HG02852 (cell line): ENCODE measurements at regions not wholly inside any gene's neighbourhood (a gene's known extent, or its start where the extent isn't known, plus 50 kb on each side); places are given as distances from the start of the nearest gene placed in this dataset.
"Not testable (repeated sequence)": the region's sequence is repeated elsewhere in the genome, so short reads cannot be mapped to it uniquely, and the experiment has no call there.

Experiments used
- ATAC-seq: cut with Tn5 transposase; IDR thresholded peaks from one replicate; pipeline ENCODE4 v1.9.1; 2021; ENCODE audit warnings: mild to moderate bottlenecking, moderate library complexity; ENCODE audit not compliant: unreplicated experiment

GRCh38 chr12:18008642-18009041 is 81.4 kb downstream of the RERGL start:
- no peak for ATAC-seq

DNA sequence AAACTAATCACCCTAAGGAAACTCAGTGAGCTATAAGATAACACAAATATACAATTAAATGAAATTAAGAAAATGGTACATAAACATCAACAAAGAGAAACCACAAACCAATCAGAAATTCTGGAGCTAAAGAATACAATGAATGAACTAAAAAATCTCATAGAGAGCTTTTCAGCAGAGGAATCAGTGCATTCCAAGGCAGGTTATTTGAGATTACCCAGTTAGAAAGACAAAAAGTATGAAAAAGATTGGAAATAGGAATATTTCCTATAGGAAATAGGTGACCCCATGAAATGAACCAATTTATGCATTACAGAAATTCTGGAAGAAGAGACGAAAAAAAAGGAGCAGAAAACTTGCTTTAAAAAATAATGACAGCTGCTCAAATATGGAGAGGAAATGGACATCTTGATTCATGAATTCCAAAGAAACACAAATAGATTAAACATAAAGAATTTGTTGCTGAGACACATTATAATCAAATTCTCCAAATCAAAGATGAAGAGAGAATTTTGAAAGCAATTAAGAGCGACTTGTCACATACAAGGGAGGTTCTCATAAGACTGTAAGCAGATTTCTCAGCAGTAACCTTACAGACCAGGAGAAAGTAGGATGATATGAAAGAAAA is 90.7 kb downstream of the RERGL start:
- no peak for ATAC-seq

GRCh38 chr12:17992002-17992656 is 97.9 kb downstream of the RERGL start:
- ATAC-seq: peak; percentile 91

DNA sequence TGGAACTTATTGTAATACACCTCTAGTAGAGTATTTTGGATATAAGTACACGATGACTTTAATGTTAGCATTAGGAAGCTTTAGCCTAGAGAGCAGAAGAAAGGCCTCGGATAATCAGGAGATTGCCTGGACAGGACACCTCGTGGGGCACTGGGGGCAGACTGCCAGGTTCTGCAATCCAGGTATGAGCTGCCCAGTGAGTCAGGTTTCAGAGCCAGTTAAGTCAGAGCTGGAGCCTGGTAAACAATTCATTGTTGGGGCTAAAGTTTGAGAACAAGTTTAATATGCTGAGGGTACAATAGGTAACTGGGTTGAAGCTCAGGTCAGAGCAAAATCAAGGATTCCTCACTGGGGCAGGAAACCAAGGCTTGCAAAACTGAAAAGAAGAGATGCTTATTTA is 107.4 kb downstream of the RERGL start:
- ATAC-seq: no peak

GRCh38 chr12:17976202-17976601 is 113.8 kb downstream of the RERGL start:
- no peak for ATAC-seq

GRCh38 chr12:17975763-17976162 is 114.2 kb downstream of the RERGL start:
- no peak for ATAC-seq

- no peak for ATAC-seq
These were observed 114.8 kb downstream of the RERGL start for GRCh38 chr12:17975239-17975638.

DNA sequence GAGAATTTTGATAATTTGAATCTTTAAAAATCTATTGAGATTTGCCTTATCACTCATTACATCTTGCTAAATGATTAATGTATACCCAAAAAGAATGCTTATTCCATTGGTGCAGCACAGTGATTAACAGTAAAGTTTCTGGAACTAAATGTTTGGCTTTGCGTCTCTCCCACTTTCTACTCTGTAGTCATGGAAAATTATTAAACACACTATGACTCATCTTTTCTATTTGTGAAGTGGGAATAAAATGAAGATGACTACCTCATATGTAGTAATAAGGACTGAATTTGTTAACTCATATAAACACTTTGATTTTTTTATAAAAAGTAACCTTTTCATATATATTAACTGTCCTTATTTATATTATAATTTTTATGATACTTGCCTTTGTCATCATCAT is 118.1 kb downstream of the RERGL start:
- ATAC-seq: no peak

GRCh38 chr12:17954788-17955187 is 135.2 kb downstream of the RERGL start:
- no peak for ATAC-seq

- no peak for ATAC-seq
These were observed 139.1 kb downstream of the RERGL start for GRCh38 chr12:17950898-17951297.

- ATAC-seq: no peak
These were observed 140.3 kb downstream of the RERGL start for GRCh38 chr12:17949558-17950141.

DNA sequence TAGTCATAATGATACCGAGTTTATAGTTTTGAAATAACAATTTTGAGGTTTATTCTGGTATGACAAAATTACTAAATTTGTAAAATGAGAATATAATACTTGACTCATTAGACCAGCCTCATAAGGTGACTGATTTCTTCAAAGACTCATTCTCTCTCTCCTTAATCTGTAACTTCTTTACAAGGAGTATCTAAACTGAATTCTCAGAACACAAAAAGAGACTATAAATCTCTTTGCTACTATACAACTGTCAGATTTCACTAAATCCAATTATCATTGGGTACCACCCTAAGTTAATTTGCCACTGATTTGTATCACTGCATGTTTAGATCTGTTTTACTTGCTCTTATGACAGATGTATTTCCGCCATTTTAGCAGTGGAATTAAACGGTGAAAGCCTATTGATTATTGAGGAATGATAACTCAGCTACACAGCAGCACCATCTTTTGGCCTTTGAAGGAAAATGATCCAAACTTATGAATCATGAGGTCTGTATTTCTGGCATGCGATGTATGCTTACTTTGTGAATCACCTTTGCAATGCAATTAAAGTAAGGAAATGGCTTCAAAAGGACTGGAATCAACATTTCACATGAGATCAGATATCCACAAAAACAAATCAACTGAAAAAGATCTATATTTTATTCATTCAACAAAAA is 161.2 kb downstream of the RERGL start:
- ATAC-seq: no peak

GRCh38 chr12:17918013-17918412 is 172.0 kb downstream of the RERGL start:
- no peak for ATAC-seq

GRCh38 chr12:17884581-17884980 is 205.4 kb downstream of the RERGL start:
- ATAC-seq: no peak

- ATAC-seq: no peak
These were observed 211.3 kb downstream of the RERGL start for GRCh38 chr12:17878714-17879113.

DNA sequence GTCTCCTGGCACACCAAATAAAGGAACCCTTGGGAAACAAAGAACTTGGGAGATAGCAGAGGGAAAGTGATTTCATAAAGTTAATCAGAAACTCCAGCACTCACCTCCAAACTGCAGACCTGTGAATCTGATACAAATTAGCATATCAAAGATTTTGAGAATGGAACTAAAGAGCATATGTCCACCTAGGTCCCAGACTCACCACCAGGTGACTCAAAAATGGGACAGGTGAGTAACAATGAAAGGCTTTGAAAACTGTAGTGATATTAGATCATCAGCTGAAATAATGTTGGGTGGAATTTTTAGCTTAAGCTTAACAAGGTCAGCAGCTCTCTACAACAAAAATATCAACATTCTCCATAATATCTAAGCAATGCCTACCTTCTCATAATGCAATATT is 214.8 kb downstream of the RERGL start:
- no peak for ATAC-seq

GRCh38 chr12:17866802-17867201 is 223.2 kb downstream of the RERGL start:
- ATAC-seq: no peak

GRCh38 chr12:17855548-17855947 is 234.4 kb downstream of the RERGL start:
- ATAC-seq: not testable (repeated sequence)

DNA sequence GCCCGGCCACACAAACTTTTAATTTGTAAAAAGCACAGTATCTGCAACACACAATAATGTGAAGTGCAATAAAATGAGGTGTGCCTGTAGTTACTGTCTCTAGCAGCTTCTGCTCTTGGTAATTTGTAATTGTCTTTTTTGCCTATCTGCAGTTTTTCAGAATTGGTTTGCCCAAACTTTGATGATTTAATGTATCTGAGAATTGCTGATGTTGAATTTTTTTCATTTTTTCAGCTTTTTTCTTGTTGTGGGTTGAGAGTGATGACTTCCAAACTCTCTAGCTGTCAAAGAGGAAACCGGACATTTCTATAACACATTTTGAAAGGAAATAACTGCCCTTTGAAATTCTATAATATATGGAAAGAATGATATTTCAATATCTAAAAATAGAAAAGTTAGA is 236.9 kb downstream of the RERGL start:
- ATAC-seq: no peak

DNA sequence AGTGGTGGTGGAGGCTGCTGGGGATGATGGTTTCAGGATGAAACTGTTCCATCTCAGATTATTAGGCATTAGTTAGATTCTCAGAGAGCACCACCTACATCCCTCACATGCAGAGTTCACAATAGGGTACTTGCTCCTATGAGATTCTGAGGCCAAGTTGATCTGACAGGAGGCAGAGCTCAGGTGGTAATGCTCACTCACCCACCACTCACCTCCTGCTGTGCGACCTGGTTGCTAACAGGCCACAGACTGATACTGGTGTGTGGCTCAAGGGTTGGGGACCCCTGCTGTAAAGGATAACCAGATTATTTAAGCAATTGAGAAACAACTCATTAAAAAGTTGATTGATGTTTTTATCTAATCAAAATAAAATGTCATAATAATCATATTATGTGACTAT is 248.5 kb downstream of the RERGL start:
- ATAC-seq: no peak

GRCh38 chr12:17829813-17830212 is 260.2 kb downstream of the RERGL start:
- ATAC-seq: no peak

GRCh38 chr12:17818931-17819330 is 271.1 kb downstream of the RERGL start:
- no peak for ATAC-seq
